GM23248 (cell line): ENCODE measurements at regions not wholly inside any gene's neighbourhood (a gene's known extent, or its start where the extent isn't known, plus 50 kb on each side); places are given as distances from the start of the nearest gene placed in this dataset.

Source experiments
- EZH2 ChIP-seq: fragments of 200-600 bp; sonication (generic); IDR thresholded peaks from 2 replicates; pipeline ENCODE4 v1.6.1; 2018; ENCODE audit warnings: antibody characterized with exemption, mild to moderate bottlenecking; ENCODE audit not compliant: insufficient read depth, poor library complexity, severe bottlenecking
- EZH2phosphoT487 ChIP-seq: fragments of 200-600 bp; sonication (generic); IDR thresholded peaks from 2 replicates; pipeline ENCODE4 v1.6.1; 2018; ENCODE audit warnings: antibody characterized with exemption, moderate library complexity, mild to moderate bottlenecking, low read depth; ENCODE audit not compliant: insufficient read depth

GRCh38 chr14:59117754-59118528 lies 70.5 kb upstream of the DAAM1 start:
- TF ChIP-seq EZH2 (no peak), EZH2phosphoT487 (no peak)
